HG02759 (cell line): ENCODE measurements at regions not wholly inside any gene's neighbourhood (a gene's known extent, or its start where the extent isn't known, plus 50 kb on each side); places are given as distances from the start of the nearest gene placed in this dataset.
"Not testable (repeated sequence)": the region's sequence is repeated elsewhere in the genome, so short reads cannot be mapped to it uniquely, and the experiment has no call there.

Experiments used
- ATAC-seq: cut with Tn5 transposase; IDR thresholded peaks from one replicate; pipeline ENCODE4 v1.9.1; 2021; ENCODE audit warnings: mild to moderate bottlenecking, moderate library complexity; ENCODE audit not compliant: unreplicated experiment

- no peak for ATAC-seq
Observed at GRCh38 chr18:70536370-70537062, 247.7 kb downstream of the SOCS6 start.

GRCh38 chr18:70535041-70535440 is 246.2 kb downstream of the SOCS6 start:
- no peak for ATAC-seq

- ATAC-seq: not testable (repeated sequence)
Observed at GRCh38 chr18:70525322-70525721, 236.5 kb downstream of the SOCS6 start.

GRCh38 chr18:70523792-70524182 is 234.9 kb downstream of the SOCS6 start:
- ATAC-seq: no peak

- no peak for ATAC-seq
Observed at GRCh38 chr18:70523035-70523791, 234.4 kb downstream of the SOCS6 start.

GRCh38 chr18:70522183-70522680 is 233.4 kb downstream of the SOCS6 start:
- ATAC-seq: no peak

DNA sequence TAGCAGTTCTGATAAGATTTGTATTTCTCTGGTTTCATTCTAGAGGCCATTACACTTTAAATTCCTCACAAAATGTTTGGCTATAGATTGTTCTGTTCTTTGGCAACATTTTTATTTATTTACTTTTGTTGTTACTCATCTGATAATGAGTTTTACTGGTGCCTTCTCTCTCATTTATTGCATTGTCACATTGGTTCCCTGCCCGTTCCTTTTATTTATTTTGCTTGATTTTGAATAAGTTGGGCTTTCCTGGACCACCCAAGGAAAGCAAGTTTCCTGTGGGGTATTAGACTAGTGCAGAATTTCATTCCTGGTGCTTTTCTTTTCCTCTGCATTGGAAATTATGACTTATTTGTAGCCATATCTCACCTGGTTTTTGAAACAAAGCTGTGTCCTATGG is 232.0 kb downstream of the SOCS6 start:
- ATAC-seq: no peak

GRCh38 chr18:70513502-70514171 is 224.8 kb downstream of the SOCS6 start:
- no peak for ATAC-seq

GRCh38 chr18:70507970-70508369 is 219.1 kb downstream of the SOCS6 start:
- no peak for ATAC-seq

DNA sequence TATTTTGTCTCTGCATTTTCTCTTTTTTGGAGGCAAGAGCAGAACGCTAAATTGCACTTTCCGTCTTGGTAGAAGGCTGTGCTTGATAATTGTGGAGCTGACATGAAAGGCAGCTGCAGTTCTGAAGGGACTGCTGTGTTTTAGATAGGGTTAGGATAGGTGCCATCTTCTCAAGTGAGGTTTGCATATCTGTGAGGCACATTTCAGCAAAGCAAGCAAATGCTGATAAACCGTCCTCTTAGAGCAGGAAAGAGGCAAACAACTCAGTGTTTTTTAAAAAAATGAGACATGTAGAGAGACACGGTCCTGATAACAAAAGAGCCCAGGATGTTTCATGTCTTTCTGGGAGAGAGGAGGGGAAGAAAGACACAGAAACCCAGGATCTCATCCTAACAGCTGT is 217.7 kb downstream of the SOCS6 start:
- ATAC-seq: no peak

DNA sequence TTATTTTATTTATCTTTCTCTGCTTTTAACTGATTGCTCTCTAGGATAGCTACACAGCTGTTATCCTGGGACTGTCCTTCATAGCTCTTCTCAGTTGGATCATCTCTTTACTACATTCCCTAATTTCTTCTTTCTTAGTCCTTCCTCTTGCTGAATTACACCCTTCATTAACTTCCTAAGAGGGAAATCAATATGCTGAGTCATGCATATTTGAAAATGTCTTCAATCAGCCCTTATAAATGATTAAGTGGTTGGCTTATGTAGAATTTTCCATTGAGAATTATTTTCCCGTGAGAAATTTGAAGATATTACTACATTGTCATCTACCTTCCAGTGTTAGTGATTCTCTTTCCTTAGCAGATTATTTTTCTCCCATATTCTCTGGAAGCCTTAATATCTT is 214.2 kb downstream of the SOCS6 start:
- ATAC-seq: no peak

- ATAC-seq: no peak
Observed at GRCh38 chr18:70501358-70501757, 212.5 kb downstream of the SOCS6 start.

DNA sequence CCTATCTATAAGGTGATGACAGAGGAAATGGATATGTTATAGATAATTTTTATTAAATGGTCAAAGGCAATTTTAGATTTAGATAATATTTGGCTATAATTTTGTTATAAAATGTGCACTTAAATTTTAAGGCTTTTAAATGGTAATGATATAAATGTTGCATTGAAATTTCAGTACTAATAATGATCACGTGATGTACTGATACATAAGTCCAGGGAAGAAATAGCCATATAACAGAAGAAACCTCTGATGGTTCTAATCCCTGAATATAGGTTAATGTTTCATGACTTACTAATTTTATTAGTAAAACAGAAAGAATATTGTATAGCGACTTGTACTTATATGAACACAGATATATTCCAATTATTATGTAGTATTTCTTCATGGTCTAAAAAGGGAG is 211.9 kb downstream of the SOCS6 start:
- ATAC-seq: no peak

- ATAC-seq: no peak
Observed at GRCh38 chr18:70499218-70499691, 210.4 kb downstream of the SOCS6 start.

- no peak for ATAC-seq
Observed at GRCh38 chr18:70496353-70497294, 207.8 kb downstream of the SOCS6 start.

- no peak for ATAC-seq
Observed at GRCh38 chr18:70494524-70494923, 205.7 kb downstream of the SOCS6 start.

GRCh38 chr18:70493461-70493860 is 204.6 kb downstream of the SOCS6 start:
- no peak for ATAC-seq

- peak; percentile 88 for ATAC-seq
Observed at GRCh38 chr18:70491734-70492348, 203.0 kb downstream of the SOCS6 start.

GRCh38 chr18:70489986-70490933 is 201.4 kb downstream of the SOCS6 start:
- ATAC-seq: peak; percentile 59
